Stomach (tissue), 4 donors: ENCODE measurements at regions not wholly inside any gene's neighbourhood (a gene's known extent, or its start where the extent isn't known, plus 50 kb on each side); places are given as distances from the start of the nearest gene placed in this dataset.

ENCODE experiments used
- EP300 ChIP-seq: sonication (generic); formaldehyde crosslinking; IDR thresholded peaks from one replicate; pipeline ENCODE4 v1.6.1; 2017; ENCODE audit warnings: antibody characterized with exemption
- POLR2A ChIP-seq, 4 donors: fragments of 450-650 bp; IDR thresholded peaks; one replicate each; pipeline ENCODE4 v1.6.1; 2016; ENCODE audit warnings: antibody characterized with exemption in 4 of 4, control low read depth in 2 of 4, mild to moderate bottlenecking in 1 of 4, moderate library complexity in 1 of 4
- TF ChIP-seq, protein P1 (sequence below), 7 experiments: fragments of 450-650 bp in 4 of 7; fragments of 200-600 bp in 3 of 7; sonication (generic) in 3 of 7; IDR thresholded peaks; one replicate each; pipeline ENCODE4 v1.5.1; 2016 to 2019; ENCODE audit warnings: antibody characterized with exemption in 7 of 7, control low read depth in 2 of 7, mild to moderate bottlenecking in 1 of 7

- TF ChIP-seq, protein P1, sequence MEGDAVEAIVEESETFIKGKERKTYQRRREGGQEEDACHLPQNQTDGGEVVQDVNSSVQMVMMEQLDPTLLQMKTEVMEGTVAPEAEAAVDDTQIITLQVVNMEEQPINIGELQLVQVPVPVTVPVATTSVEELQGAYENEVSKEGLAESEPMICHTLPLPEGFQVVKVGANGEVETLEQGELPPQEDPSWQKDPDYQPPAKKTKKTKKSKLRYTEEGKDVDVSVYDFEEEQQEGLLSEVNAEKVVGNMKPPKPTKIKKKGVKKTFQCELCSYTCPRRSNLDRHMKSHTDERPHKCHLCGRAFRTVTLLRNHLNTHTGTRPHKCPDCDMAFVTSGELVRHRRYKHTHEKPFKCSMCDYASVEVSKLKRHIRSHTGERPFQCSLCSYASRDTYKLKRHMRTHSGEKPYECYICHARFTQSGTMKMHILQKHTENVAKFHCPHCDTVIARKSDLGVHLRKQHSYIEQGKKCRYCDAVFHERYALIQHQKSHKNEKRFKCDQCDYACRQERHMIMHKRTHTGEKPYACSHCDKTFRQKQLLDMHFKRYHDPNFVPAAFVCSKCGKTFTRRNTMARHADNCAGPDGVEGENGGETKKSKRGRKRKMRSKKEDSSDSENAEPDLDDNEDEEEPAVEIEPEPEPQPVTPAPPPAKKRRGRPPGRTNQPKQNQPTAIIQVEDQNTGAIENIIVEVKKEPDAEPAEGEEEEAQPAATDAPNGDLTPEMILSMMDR (IDR thresholded peaks at IDR 0.05): no peak
- TF ChIP-seq POLR2A (IDR thresholded peaks at IDR 0.05) (no peak), EP300 (no peak)
These were observed 70.2 kb upstream of the CORO2B start for GRCh38 chr15:68508485-68509189.
